Epithelial cell of proximal tubule (primary cell): ENCODE measurements at regions not wholly inside any gene's neighbourhood (a gene's known extent, or its start where the extent isn't known, plus 50 kb on each side); places are given as distances from the start of the nearest gene placed in this dataset.
A peak's percentile ranks its signal among the peaks of the same experiment; 100 is the strongest.

Source experiments
- DNase-seq: peaks from one replicate; pipeline ENCODE4 v3.0.0-alpha.2; 2011; ENCODE audit warnings: low read depth
- H3K4me3 ChIP-seq: 2 replicates; pipeline ENCODE4 v1.5.1; 2011; ENCODE audit warnings: low read depth, mild to moderate bottlenecking, low read length
- CTCF ChIP-seq: conservative IDR thresholded peaks from 2 replicates; pipeline ENCODE4 v1.5.1; 2012; ENCODE audit warnings: low read depth, mild to moderate bottlenecking, low read length

GRCh38 chr11:104531894-104532293 is 366.4 kb downstream of the CASP12 start:
- no peak for DNase-seq
- no peak for TF ChIP-seq CTCF
- H3K4me3 ChIP-seq, result no peak overlapping the region

- no peak for DNase-seq
- H3K4me3 ChIP-seq, result no peak overlapping the region
- peak; percentile 68 for TF ChIP-seq CTCF
Observed at GRCh38 chr11:104531075-104531474, 367.1 kb upstream of the PDGFD start.

DNA sequence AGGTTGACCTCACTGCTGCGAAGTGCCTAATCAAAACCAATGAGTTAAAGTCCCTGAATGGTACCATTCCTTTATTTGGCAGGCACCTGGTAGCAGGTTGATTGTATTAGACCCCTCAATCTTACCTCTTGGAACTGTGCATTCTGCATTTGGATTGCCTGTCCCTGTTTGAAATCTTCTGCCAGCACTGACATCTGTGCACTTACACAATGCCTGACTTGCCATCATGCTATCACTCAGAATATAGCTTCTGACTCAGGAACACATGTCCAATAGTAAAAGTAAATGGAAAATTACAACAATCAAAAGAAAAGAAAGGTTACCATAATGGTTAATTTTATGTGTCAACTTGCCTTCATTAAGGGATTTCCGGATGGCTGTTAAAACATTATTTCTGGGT is 366.0 kb upstream of the PDGFD start:
- no peak overlapping the region for H3K4me3 ChIP-seq
- no peak for TF ChIP-seq CTCF
- DNase-seq, result no peak

GRCh38 chr11:104529213-104529612 is 365.3 kb upstream of the PDGFD start:
- H3K4me3 ChIP-seq, result no peak overlapping the region
- DNase-seq, result no peak
- no peak for TF ChIP-seq CTCF

DNA sequence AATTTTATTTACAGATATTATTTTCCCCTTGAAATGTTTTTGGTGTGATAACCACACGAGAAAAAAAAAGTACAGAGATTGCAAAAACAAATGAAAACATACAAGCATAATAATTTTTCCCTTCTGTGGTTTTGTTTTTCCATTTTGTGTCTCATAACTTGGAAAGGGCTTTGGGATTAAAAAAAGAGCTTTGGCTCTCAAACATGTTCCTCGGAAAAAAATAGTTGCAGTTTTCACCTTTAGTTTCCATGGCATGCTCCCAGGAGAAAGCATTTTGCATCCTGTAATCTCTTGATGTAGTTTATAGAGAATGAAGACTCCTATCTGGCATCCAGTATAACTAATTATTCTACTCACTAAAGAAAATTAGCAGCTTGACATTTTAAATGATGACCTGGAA is 362.1 kb upstream of the PDGFD start:
- no peak overlapping the region for H3K4me3 ChIP-seq
- DNase-seq, result no peak
- no peak for TF ChIP-seq CTCF

- no peak overlapping the region for H3K4me3 ChIP-seq
- TF ChIP-seq CTCF, result no peak
- no peak for DNase-seq
Observed at GRCh38 chr11:104525416-104525815, 361.5 kb upstream of the PDGFD start.

DNA sequence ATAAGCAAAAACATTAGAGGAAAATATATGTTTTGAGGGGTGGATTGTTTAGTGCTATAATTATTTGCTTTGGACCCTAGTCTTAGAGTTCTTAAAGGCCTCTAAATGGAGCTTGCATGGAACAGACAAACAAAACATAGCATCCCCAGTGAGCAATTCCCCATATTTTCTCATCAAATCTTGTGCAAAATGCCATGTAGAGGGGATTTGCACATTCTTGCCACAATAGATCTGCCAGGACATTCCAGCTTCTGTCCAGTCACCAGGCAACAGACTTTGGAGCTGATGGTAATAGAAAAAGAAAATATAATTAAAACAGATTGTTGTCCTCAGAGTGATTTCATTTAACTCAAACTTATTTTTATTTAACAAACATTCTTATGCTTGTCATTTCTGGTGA is 360.3 kb upstream of the PDGFD start:
- TF ChIP-seq CTCF, result no peak
- DNase-seq, result no peak
- H3K4me3 ChIP-seq, result no peak overlapping the region
